GM18511 (cell line): ENCODE measurements at regions not wholly inside any gene's neighbourhood (a gene's known extent, or its start where the extent isn't known, plus 50 kb on each side); places are given as distances from the start of the nearest gene placed in this dataset.

ENCODE experiments used
- ATAC-seq: cut with Tn5 transposase; IDR thresholded peaks from one replicate; pipeline ENCODE4 v1.9.1; 2021; ENCODE audit warnings: mild to moderate bottlenecking, moderate library complexity; ENCODE audit not compliant: unreplicated experiment

DNA sequence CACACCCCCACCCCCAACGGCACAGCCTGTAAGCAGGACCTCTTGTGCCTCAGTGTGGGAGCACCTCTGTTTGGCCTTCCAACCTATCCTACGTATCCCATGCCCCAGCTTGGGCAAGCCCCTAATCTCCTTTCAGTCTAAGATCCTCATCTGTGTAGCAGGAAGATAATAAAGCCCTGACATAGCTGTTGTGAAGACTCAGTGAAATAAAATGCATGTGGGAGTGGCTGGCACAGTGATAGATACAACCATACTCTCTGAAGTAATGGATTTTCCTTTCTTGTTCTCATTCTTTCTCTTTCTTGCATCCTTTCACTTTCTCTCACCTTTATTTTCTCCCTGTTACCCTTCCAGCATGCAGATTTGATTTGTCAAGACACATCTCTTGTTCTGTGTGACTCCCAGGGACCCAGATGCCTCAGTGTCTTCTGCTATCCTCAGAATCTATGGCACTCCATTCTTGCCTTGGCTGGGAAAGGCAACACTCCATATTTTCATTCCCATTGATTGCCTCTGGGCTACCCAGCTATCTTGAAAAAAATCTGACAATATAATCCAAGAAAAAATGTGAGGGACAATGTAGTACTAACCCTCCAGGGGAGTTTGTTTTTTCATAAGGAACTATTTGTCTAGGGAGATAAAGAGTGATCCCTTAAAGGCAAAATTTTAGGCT, 207.2 kb upstream of the SETBP1 start:
- ATAC-seq = no peak

DNA sequence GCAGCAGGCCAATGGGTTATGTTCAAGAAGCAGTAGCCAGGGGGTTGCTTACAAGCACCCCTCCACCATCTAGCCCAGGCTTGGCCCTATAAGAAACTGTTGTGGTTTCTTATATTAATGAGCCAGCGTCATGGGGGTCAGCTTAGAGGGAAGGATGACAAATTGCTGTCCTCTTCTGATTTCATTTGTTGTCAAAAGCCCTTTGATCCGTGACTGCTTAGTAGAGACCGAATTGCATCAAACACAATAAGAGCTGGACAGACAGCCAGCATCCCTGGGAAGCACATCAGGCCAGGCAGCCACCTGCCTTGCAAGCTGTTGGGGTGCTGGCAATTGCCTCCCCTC, 206.6 kb upstream of the SETBP1 start:
- ATAC-seq = no peak

DNA sequence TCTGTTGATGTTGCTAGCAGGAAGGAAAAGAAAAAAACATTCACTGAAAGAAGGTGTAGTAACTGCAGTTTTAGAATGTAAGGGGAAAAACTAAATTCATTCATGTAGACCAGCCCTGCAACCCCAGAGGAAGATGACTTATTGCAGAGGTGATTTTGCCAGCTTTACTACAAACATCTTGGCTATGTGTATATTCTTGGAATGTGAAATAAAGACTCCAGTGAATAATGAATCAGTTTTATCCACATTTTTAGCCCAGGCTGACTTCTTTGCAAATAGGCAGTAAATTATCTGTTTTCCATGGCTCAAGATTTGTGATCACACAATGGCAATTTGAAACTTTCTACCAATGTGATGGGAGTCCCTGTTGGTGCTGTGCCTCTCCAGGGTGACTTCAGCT, 206.1 kb upstream of the SETBP1 start:
- no peak for ATAC-seq

DNA sequence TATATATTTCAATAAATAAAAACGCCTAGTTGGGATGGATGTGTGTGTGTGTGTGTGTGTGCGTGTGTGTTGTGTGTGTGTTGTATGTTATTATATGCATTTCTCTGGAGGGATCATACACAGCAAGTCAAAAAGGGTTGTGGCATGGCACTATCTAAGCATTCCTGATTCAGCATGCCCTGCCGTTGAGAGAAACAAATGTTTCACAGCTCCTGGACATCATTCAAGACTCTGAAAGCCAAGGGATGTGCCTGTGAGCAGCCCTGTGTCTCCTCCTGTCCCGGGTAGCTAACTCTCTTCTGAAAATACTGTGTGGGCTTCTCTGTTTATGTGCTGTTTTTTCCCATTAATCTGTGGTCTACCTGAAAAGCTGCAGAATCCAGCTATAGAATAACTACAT, 197.9 kb upstream of the SETBP1 start:
- no peak for ATAC-seq

DNA sequence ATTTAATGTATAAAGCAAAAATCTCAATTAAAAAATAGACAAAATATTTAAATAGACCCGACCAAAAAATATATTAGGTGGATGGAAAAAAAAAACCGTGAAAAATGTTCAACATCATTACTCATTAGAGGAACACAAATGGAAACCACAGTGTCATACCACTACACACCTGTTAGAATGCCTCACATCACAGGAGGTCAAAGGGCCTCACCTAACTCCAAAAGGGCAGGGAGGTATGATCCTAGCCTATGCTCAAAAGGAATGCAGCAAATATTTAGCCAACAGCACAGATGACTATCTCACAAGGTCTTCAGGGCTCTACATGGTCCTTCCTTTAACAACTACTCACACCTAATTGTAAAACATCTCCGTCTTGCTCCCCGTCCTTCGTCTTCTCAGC, 185.5 kb upstream of the SETBP1 start:
- ATAC-seq = no peak

DNA sequence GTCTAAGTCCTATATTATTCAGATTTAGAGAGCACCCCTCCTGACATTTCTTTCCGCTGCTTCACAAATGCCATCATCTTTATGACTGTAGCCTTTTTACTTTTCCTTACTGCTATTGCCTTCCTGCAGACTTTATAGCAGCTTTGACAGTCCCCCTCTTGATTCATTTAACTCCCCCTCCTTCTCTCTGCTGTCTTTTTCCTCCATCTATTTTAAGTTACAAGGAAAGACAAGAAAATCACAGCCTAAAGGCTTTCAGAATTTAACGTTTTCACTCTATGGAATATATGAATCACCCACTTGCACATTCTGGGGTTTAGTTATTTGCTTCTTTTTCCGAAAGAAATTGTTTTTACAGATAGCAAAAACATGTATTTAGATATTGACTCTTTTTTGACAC, 183.4 kb upstream of the SETBP1 start:
- ATAC-seq = no peak

DNA sequence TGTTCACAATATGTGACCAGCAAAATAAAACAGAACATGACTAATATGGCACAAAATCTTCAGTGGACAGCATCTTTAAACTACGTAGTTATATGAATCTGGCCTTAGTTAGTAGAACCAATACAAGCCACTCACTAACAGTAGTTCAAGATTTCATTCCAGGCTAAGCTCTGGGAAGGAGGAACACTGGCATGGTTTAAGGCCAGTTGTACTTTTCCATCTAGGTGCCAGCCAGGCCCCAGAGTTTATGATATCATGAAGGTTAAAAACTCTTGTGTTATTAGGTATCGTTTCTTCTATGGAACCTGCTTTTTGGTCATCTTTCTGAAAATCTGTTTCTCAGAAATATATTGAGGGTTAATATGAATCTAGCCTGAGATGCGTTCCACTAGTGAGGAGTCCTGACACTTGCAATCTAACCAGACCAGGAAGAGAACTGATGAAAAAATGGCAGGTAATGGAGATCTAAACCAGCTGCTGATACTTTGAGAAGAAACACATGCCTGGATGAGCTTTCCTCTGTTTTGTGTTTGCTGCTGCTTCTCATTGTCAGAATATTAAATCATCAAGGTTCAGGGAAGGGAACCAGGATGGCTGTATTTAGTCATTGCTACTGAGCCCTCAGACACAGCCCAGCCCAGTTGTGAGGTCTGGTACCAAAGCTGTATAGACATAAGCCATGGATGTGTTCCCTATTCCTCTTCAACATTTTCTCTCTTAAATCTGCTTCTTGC, 182.8 kb upstream of the SETBP1 start:
- ATAC-seq = no peak

DNA sequence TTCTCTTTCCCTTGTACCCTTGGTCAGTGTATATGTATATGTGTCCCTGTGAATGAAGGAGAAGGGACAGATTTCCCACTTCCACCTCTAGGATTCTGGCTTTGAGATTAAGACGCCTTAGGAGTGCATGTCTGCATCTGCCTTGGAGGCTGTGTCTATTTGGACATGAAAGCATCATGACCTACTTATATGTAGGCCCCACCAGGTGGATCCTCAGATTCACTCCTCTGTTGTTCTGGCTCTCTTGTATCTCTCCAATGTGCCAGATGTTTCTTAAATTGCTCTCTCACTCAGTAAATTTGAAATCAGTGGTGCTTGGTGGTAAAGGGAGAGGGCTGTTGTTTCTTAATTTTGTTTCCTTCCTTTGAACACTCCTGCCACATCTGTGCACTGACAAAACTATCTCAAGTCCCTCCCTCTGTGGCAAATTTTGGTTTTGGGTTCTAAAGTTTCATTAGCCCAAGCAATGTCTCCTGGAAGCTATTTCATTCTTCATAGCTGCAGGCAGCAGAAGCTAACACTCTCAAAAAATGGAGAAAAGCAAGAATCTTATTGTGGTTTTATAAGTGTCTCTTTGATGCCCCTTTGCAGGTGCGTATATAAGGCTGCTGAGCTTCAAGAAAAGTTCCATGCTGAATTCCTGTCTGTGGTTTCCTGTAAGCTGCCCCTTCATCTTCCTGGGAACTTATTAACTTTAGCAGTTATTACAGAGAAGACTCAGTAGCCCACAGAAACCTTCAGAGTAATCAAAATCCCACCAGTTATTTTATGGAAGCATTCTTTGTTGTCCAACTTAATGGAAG, 179.7 kb upstream of the SETBP1 start:
- ATAC-seq = no peak

DNA sequence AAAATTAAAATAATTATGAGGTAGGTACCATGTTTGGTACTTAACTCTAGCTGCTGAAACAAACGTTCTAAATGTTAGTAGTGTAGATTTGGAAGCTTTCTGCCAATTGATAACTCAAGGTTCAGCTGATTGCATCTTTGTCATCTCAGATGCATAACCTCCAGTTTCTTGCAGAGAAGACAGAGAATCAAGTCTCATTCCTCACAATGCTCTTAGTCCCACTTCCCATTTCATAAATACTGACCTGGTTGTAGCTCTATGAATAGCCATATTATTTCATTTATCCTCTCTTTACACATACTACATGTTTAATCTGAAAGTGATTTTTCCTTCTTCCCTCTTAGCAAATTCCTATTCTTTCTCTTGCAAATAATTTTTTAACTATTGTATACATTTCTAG, 178.5 kb upstream of the SETBP1 start:
- ATAC-seq = no peak

DNA sequence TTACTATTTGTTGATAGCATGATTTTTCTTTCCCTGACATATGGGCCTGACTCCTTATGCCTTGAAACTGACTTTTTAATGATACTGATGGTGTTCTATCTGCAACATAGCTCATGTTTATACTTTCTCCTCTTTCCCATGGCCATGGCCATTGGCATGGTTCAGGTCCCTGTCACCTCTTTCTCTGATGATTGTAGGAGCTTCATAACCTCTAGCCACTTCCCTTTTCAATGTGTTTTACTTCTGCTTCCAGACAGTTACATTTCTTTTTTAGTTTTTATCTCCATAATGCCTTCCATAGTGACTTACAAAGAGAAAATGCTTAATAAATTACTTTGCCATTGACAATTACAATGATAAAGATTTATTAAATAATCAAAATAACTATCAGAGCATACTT, 177.9 kb upstream of the SETBP1 start:
- ATAC-seq = no peak

DNA sequence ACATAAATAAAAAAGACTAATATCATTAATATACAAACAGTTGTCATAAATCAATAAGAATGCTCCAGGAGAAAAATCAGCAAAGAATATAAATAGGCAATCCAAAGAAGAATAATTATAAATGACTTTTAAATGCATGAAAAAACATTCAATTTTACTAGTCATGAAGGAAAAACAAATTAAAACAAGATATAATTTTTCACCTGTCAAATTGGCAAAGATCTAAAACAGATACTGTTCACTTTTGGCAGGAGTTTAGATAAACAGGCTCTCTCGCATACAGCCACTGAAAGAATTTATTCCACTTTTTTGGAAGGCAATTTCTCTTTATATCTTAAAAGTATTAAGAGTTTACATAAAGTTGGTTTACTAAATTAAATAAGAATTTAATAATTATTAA, 176.8 kb upstream of the SETBP1 start:
- no peak for ATAC-seq

DNA sequence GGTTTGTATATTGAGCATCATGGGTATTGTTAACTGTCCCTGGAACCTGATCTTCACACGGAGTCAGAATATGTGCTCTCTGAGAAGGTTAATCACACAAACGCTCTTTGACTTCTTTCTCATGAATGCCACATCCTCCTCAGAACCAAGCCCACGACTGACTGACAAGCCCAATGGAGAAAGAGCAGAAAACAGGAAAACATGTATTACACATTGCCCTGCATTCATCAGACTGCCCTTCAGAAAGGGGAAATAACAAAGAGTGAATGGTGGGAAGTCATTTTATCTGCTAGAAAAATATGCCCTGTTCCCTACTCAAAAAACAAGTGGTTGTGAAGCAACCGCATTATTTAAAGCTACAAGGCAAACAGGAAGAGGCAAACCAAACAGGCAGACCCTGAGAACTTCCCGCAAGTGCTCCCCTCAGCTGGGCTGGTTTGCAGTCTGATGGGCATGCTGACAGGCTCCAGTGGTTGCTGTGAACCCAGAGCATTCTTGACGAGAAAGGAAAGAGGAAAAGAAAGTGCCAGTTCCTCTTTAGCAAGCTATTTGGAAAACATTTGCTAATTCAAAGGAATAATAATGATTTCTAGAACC, 172.9 kb upstream of the SETBP1 start:
- peak; percentile 70 for ATAC-seq

DNA sequence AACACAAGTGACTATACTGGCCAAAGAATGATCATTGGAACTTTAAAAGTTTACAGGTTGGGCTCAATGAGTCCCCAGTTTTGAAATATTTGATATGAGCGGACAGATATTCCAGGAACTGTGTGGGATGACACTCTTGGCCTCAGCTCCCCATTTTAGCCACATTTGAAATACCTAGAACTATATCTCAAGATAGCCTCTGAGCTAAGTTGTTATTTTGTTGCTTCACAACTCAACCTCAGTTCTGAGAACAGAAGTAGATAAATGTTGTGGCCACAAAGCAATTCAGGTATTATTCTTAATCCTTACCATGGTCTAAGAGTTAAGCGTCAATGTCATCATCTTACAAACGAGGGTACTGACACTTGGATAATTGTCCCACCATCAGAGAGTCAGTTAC, 172.2 kb upstream of the SETBP1 start:
- peak; percentile 9 for ATAC-seq

DNA sequence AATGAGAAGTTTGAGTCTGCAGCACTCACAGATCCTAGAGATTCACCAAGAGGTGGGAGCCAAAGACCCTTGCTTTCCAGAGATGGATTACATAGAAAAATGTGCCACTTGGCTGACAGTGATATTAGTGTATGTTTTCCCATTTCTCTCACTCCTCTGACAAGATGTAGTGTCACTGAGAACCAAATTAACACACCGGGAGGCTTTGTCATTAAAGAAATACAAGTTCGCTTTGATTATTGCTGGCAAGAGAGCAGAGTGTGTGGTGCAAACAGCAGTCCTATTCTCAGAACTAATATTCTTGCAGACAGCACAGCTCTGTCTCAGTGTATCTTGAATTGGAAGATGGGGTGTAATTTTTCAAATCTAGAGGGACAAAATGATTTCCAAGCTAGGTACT, 171.6 kb upstream of the SETBP1 start:
- no peak for ATAC-seq

DNA sequence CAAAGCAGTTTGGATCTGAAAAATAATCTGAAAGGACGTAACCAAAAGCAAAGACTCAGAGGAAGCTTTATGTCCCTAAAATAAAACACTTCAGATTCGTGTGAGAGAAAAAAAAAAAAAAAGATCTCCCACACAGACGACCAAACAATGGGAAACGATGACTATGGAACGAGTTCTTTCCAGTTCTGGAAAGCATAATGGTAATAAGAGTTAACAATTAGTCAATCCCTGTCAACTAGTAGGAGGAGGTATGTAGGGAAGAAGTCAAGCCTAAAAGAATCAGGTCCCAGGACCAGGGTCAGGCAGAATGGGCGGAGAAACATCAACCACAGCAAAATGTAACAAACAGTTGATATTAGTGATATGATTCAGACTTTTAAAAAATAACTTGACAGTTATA, 170.3 kb upstream of the SETBP1 start:
- no peak for ATAC-seq

DNA sequence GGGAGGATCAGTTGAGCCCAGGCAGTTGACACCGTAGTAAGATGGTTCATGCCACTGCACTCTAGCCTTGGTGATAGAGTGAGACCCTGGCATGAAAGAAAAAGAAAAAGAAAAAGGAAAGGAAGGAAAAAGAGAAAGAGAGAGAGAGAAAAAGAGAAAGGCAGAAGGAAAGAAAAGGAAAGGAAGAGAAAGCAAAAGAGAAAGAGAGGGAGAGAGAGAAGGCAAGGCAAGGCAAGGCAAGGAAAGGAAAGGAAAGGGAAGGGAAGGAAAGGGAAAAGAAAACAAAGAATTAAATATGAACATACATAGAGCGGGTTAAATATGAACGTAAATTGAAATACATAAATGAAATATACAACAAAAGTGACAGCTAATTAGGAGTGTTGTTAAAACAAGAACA, 167.5 kb upstream of the SETBP1 start:
- ATAC-seq = no peak

DNA sequence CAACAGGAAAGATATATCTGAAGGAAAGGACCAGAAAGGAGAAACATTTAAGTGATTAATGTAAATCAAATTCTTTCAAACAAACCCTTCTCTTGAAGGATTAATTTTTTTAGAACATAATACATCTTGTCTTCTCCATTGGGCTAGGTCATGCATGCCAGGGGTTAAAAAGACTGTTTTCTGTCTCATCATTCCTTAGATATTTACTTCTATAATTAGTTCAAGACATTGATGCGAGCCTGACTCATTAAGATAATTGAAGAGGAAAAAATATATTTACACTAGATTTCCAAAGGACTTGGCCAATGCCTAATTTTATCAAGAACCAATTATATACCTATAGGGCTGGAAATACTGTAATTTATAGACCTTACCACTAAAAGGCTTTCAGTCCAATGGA, 166.6 kb upstream of the SETBP1 start:
- ATAC-seq = no peak

DNA sequence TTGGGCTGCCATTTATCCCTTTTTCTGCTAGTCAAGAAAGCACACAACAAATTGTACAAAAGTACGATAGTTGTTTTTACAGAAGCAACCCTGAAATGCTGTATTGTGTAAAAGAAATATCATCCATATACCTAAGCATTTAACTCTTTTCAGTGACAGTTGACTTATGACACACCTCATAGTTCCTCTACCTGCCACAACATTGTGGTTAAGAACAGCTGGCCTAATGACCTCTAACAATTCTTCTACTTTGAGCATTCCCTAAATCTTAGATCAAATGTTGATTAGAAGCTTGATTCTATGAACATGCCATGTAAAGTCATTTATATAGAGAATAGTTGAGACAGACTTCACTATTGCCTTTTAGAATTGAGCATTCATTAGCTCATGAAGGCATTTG, 165.9 kb upstream of the SETBP1 start:
- no peak for ATAC-seq

DNA sequence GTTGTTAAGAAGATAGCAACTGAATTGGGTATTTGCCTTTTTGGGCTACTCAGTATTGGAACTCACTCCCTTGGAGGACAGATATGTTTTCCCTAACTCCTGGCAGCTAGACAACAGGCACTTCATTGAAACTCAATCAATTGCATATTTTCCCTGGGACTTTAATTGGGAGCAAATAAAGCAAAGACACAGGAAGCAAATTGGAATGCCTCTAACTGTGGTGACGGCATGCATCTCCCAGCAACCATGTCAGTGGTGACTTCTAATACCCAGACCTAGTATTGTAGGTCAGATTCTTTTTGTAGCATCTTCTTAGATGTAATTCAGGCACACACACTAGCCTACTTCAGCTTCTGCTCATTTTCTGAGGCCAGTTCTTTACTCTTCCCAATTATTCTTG, 164.2 kb upstream of the SETBP1 start:
- no peak for ATAC-seq

DNA sequence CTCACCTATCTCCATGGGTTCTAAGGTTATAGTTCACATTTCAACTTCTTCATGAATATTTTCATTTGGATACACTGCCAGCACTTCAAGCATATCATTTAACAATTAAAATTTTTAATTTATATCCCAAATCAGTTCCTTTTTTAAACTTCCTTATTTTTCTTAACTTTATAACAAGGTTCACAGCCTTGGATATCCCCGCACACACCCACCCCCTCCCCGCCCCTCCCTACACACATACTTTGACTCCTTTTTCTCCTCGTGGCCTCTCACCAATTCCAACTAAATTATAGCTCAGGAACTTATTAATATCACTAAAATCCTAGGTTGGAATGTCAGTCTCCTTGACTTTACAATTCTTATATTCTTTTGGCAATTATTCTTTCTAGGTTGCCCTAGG, 163.6 kb upstream of the SETBP1 start:
- ATAC-seq = no peak

DNA sequence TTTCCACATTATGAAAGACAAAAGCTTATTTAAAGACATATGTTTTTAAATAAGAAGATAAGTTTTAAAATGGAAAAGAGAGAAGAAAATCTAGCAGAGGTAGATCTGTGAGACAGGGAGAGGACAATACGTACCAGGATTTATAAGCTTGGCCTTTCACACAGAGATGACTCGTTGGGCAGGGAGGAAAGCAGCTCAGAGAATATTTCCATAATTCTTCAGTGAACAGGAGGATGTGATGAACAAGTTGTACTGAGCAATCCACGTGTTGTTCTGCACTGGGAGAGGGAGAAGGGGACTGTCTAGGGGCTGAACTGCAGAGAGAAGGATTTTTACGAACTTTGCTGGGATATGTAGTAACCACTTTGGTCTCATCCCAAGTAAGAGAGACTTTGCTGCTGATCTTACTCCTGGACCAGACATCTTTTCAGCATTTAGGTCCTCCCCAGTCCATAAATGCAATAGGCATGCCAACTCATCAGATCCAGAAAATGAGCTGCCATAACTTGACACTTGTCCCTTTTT, 162.5 kb upstream of the SETBP1 start:
- ATAC-seq = no peak

DNA sequence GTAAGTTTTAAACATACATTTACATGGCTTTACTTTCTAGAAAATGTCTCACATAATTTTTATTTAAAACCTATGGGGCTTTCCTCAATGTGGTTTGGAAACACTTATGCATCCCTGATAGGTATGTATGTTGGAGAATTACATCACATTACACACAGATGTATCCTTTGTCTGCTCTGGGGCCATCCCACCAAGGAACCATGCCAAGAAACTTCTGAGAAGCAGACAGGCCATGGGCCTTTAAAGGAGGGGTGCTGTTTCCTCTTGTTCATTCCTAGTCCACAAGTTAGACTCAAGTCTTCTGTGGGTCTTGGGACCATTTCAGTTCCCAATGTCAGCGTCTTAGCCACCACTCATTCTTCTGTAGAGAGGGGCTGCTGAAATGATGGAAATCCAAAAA, 162.0 kb upstream of the SETBP1 start:
- no peak for ATAC-seq
